ENCODE measurements at regions not wholly inside any gene's neighbourhood (a gene's known extent, or its start where the extent isn't known, plus 50 kb on each side); places are given as distances from the start of the nearest gene placed in this dataset.

- H3K36me3 ChIP-seq (replicated peaks; ENCODE audit: insufficient read depth, low read length) = no peaks in the 10 kb centered on the region
- H2AFZ ChIP-seq (ENCODE audit: low read length) = no peak overlapping the region
- no peaks in the 10 kb centered on the region for H3K9me2 ChIP-seq (replicated peaks; ENCODE audit: insufficient read depth, low read length)
- no peaks in the 10 kb centered on the region for H4K20me1 ChIP-seq (ENCODE audit: insufficient read depth, low read length)
- H3K27ac ChIP-seq (ENCODE audit: low read length) = no peak overlapping the region
- H3K4me2 ChIP-seq (ENCODE audit: low read depth, low read length) = no peak overlapping the region
- no peaks in the 10 kb centered on the region for H3K27me3 ChIP-seq (replicated peaks; ENCODE audit: insufficient read depth, low read length)
- no peaks in the 10 kb centered on the region for H3K79me2 ChIP-seq (ENCODE audit: low read length)
- H3K4me1 ChIP-seq (ENCODE audit: low read length) = no peaks in the 10 kb centered on the region
- H3F3A ChIP-seq (ENCODE audit: insufficient read depth, low read length) = no peaks in the 10 kb centered on the region
- DNase-seq = no peak
- H3K9me3 ChIP-seq (replicated peaks; ENCODE audit: insufficient read depth, low read length) = no peaks in the 10 kb centered on the region
- TF ChIP-seq EZH2phosphoT487 (IDR thresholded peaks at IDR 0.05; ENCODE audit: low read length) (no peak), CTCF (IDR thresholded peaks at IDR 0.05; ENCODE audit: low read length) (no peak)
- no peak overlapping the region for H3K9ac ChIP-seq (ENCODE audit: low read length)
- no peak overlapping the region for H3K4me3 ChIP-seq (ENCODE audit: low read length)
Measured at GRCh38 chr5:40141896-40142295, 537.8 kb upstream of the PTGER4 start.

- no peak for DNase-seq
- Histone ChIP-seq H3K4me1 (ENCODE audit: low read length) (no peaks in the 10 kb centered on the region), H3F3A (ENCODE audit: insufficient read depth, low read length) (no peaks in the 10 kb centered on the region), H3K27me3 (replicated peaks; ENCODE audit: insufficient read depth, low read length) (no peaks in the 10 kb centered on the region), H3K27ac (ENCODE audit: low read length) (no peak overlapping the region), H2AFZ (ENCODE audit: low read length) (no peak overlapping the region), H3K36me3 (replicated peaks; ENCODE audit: insufficient read depth, low read length) (no peaks in the 10 kb centered on the region), H3K4me3 (ENCODE audit: low read length) (no peak overlapping the region), H3K9ac (ENCODE audit: low read length) (no peak overlapping the region), H3K4me2 (ENCODE audit: low read depth, low read length) (no peak overlapping the region), H3K9me3 (replicated peaks; ENCODE audit: insufficient read depth, low read length) (no peaks in the 10 kb centered on the region), H3K79me2 (ENCODE audit: low read length) (no peaks in the 10 kb centered on the region), H3K9me2 (replicated peaks; ENCODE audit: insufficient read depth, low read length) (no peaks in the 10 kb centered on the region), H4K20me1 (ENCODE audit: insufficient read depth, low read length) (no peaks in the 10 kb centered on the region)
- no peak for TF ChIP-seq EZH2 (optimal IDR thresholded peaks at IDR 0.05; ENCODE audit: low read depth, low read length)
- TF ChIP-seq EZH2phosphoT487 (IDR thresholded peaks at IDR 0.05; ENCODE audit: low read length) = no peak
- TF ChIP-seq CTCF (IDR thresholded peaks at IDR 0.05; ENCODE audit: low read length) = no peak
Measured at GRCh38 chr5:40141418-40141817, 538.3 kb upstream of the PTGER4 start.

- H3K36me3 ChIP-seq (replicated peaks; ENCODE audit: insufficient read depth, low read length) = no peaks in the 10 kb centered on the region
- no peaks in the 10 kb centered on the region for H3F3A ChIP-seq (ENCODE audit: insufficient read depth, low read length)
- no peak overlapping the region for H3K9ac ChIP-seq (ENCODE audit: low read length)
- no peak overlapping the region for H3K4me3 ChIP-seq (ENCODE audit: low read length)
- H3K4me1 ChIP-seq (ENCODE audit: low read length) = no peaks in the 10 kb centered on the region
- no peaks in the 10 kb centered on the region for H3K9me2 ChIP-seq (replicated peaks; ENCODE audit: insufficient read depth, low read length)
- H3K9me3 ChIP-seq (replicated peaks; ENCODE audit: insufficient read depth, low read length) = no peaks in the 10 kb centered on the region
- H4K20me1 ChIP-seq (ENCODE audit: insufficient read depth, low read length) = no peaks in the 10 kb centered on the region
- H3K4me2 ChIP-seq (ENCODE audit: low read depth, low read length) = no peak overlapping the region
- H3K27me3 ChIP-seq (replicated peaks; ENCODE audit: insufficient read depth, low read length) = no peaks in the 10 kb centered on the region
- H3K79me2 ChIP-seq (ENCODE audit: low read length) = no peaks in the 10 kb centered on the region
- no peak overlapping the region for H2AFZ ChIP-seq (ENCODE audit: low read length)
- no peak for DNase-seq
- no peak overlapping the region for H3K27ac ChIP-seq (ENCODE audit: low read length)
- no peak for TF ChIP-seq EZH2phosphoT487 (IDR thresholded peaks at IDR 0.05; ENCODE audit: low read length)
- TF ChIP-seq EZH2 (optimal IDR thresholded peaks at IDR 0.05; ENCODE audit: low read depth, low read length) = no peak
- no peak for TF ChIP-seq CTCF (IDR thresholded peaks at IDR 0.05; ENCODE audit: low read length)
Measured at GRCh38 chr5:40137223-40137622, 542.5 kb upstream of the PTGER4 start.

Data from MM.1S (cell line).